HEK293T (cell line): ENCODE measurements at regions not wholly inside any gene's neighbourhood (a gene's known extent, or its start where the extent isn't known, plus 50 kb on each side); places are given as distances from the start of the nearest gene placed in this dataset.

Source experiments
- ELF4 ChIP-seq: fragments of 450-650 bp; IDR thresholded peaks from 2 replicates; pipeline ENCODE4 v1.6.1; 2017; ENCODE audit warnings: antibody characterized with exemption
- FOXA1 ChIP-seq: fragments of 450-650 bp; IDR thresholded peaks from 2 replicates; pipeline ENCODE4 v1.6.1; 2016; ENCODE audit warnings: mild to moderate bottlenecking
- FOXK2 ChIP-seq: fragments of 450-650 bp; IDR thresholded peaks from 2 replicates; pipeline ENCODE4 v1.6.1; 2016; ENCODE audit warnings: mild to moderate bottlenecking
- FOXM1 ChIP-seq: fragments of 450-650 bp; IDR thresholded peaks from 2 replicates; pipeline ENCODE4 v1.6.1; 2017; ENCODE audit warnings: mild to moderate bottlenecking, borderline replicate concordance
- HDGF ChIP-seq: fragments of 450-650 bp; IDR thresholded peaks from 2 replicates; pipeline ENCODE4 v1.6.1; 2017; ENCODE audit warnings: antibody characterized with exemption, borderline replicate concordance
- NFRKB ChIP-seq: fragments of 450-650 bp; IDR thresholded peaks from 2 replicates; pipeline ENCODE4 v1.6.1; 2016; ENCODE audit warnings: mild to moderate bottlenecking, moderate library complexity
- PKNOX1 ChIP-seq: fragments of 450-650 bp; IDR thresholded peaks from 2 replicates; pipeline ENCODE4 v1.6.1; 2016
- SP1 ChIP-seq: fragments of 450-650 bp; IDR thresholded peaks from 2 replicates; pipeline ENCODE4 v1.6.1; 2017
- SUZ12 ChIP-seq: fragments of 450-650 bp; IDR thresholded peaks from 2 replicates; pipeline ENCODE4 v1.6.1; 2016; ENCODE audit warnings: mild to moderate bottlenecking
- TARDBP ChIP-seq: fragments of 450-650 bp; IDR thresholded peaks from 2 replicates; pipeline ENCODE4 v1.6.1; 2016
- ZNF384 ChIP-seq: fragments of 450-650 bp; IDR thresholded peaks from 2 replicates; pipeline ENCODE4 v1.6.1; 2016

GRCh38 chr1:61563611-61564010 is 161.3 kb downstream of the TM2D1 start:
- no peak for TF ChIP-seq FOXK2
- no peak for TF ChIP-seq SP1
- no peak for TF ChIP-seq FOXA1
- TF ChIP-seq SUZ12: no peak
- no peak for TF ChIP-seq NFRKB
- TF ChIP-seq ELF4: no peak
- no peak for TF ChIP-seq HDGF
- TF ChIP-seq PKNOX1: no peak
- no peak for TF ChIP-seq ZNF384
- TF ChIP-seq TARDBP: no peak
- no peak for TF ChIP-seq FOXM1
